GM12874 (cell line): ENCODE measurements at regions not wholly inside any gene's neighbourhood (a gene's known extent, or its start where the extent isn't known, plus 50 kb on each side); places are given as distances from the start of the nearest gene placed in this dataset.

Source experiments
- TF ChIP-seq, protein P1 (sequence below): IDR thresholded peaks from 2 replicates; pipeline ENCODE4 v1.5.1; 2011; ENCODE audit warnings: low read depth, mild to moderate bottlenecking, control low read depth, low read length, moderate library complexity; ENCODE audit not compliant: insufficient read depth

DNA sequence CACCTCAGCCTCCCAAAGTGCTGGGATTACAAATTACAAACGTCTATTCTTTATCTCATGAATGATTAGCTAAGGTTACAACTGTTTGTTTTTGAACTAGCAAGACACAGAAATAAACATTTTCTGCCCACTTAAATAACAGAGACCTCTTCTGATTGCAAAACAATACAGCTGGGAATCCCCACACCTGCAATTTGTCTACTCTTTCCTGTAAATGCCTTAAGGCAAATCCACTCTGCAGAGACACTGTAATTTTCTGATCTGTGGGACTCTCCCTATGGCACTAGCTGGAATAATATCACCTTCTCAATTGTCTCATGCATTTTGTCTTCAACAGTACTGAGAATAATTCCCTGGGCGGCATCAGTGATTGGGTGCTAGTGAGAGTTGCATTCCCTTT lies 149.3 kb upstream of the FAM3C start:
- TF ChIP-seq, protein P1, sequence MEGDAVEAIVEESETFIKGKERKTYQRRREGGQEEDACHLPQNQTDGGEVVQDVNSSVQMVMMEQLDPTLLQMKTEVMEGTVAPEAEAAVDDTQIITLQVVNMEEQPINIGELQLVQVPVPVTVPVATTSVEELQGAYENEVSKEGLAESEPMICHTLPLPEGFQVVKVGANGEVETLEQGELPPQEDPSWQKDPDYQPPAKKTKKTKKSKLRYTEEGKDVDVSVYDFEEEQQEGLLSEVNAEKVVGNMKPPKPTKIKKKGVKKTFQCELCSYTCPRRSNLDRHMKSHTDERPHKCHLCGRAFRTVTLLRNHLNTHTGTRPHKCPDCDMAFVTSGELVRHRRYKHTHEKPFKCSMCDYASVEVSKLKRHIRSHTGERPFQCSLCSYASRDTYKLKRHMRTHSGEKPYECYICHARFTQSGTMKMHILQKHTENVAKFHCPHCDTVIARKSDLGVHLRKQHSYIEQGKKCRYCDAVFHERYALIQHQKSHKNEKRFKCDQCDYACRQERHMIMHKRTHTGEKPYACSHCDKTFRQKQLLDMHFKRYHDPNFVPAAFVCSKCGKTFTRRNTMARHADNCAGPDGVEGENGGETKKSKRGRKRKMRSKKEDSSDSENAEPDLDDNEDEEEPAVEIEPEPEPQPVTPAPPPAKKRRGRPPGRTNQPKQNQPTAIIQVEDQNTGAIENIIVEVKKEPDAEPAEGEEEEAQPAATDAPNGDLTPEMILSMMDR = no peak

DNA sequence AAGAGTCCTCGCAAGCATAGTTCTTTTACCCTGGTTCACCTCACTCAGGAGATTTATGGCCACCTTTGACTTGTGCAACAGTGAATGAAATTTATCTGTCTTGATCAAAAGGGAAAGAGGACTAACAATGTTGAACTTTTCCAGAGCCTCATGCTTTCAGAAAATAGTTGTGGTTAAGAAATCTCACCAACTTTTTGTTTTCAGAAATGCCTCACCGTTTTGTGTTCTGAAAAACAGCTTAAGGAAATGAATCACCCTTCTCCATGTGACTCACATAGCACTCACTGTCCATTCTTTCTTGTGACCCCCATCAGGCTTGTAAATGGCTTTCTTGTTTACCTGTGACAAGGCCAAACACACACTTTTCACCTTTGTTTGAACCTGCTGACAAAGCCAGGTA lies 148.6 kb upstream of the FAM3C start:
- TF ChIP-seq, protein P1 = no peak

DNA sequence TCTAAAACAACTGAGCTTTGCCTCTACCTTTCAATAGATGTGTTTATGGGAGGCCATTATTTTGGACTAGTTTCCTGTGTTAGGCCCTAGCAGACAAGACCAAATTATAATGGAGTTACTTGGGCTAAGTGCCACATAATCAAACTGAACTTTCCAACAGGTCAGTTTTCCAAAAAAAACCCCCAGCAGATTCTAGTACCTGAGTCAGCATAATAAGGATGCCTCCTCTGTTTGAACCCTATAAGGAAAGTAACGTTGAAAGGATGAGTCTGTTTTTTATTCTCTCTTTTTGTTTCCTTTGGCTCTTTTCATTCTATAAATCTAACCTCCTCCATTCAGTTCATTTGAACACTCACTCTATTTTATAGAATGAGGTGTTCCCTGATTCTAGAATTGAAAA lies 148.1 kb upstream of the FAM3C start:
- TF ChIP-seq, protein P1 = no peak

DNA sequence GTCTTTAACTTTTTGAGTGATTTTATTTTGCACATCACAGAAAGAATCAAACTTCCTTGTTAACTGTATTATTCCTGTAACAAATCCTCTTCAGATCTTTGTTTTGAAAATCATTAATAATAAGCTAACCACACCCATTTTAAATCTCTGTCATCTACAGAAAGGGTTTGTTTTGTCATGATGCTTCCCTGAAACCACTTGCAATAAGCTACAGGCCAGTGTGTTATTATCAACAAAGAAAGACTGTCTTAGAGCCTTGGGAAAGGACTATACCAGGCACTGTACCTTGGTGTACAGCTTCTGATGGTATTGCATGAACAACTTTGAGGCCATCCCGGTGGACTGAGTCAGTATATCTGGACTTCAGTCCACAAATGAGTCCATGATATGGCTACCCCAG lies 145.3 kb upstream of the FAM3C start:
- TF ChIP-seq, protein P1 = no peak

DNA sequence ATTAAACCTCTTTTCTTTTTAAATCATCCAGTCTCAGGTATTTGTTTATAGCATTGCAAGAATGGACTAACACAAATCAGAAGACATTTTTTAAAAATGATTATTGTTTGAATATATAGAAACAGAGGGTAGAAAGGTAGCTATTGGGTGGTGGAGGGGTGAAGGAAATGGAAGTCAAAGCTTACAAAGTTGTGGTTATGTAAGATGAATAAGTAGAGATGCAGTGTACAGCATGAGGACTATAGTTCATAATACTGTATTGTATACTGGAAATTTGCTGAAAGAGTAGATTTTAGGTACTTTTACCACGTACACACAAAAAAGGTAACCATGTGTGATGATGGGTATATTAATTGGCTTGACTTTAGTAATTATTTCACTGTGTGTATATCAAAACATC lies 144.0 kb upstream of the FAM3C start:
- TF ChIP-seq, protein P1 = no peak

DNA sequence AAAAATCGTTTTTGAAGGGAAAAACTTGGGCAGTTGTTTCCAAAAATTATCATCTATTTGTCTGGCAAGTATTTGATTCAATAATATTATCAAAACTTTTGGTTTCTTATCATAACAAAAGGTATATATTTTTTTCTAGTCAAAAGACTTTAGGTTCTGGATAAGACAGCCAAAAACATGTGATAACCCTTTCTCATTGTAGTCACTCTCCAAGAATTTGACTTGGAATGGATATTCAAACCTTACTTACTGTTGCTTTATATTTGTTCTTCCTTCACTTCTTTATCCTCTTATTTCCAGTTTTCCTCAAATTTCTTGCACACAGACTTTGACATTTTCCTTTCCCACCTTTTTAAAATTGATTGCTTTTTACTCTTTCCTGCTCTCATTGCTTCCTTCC lies 140.9 kb upstream of the FAM3C start:
- TF ChIP-seq, protein P1 = no peak

DNA sequence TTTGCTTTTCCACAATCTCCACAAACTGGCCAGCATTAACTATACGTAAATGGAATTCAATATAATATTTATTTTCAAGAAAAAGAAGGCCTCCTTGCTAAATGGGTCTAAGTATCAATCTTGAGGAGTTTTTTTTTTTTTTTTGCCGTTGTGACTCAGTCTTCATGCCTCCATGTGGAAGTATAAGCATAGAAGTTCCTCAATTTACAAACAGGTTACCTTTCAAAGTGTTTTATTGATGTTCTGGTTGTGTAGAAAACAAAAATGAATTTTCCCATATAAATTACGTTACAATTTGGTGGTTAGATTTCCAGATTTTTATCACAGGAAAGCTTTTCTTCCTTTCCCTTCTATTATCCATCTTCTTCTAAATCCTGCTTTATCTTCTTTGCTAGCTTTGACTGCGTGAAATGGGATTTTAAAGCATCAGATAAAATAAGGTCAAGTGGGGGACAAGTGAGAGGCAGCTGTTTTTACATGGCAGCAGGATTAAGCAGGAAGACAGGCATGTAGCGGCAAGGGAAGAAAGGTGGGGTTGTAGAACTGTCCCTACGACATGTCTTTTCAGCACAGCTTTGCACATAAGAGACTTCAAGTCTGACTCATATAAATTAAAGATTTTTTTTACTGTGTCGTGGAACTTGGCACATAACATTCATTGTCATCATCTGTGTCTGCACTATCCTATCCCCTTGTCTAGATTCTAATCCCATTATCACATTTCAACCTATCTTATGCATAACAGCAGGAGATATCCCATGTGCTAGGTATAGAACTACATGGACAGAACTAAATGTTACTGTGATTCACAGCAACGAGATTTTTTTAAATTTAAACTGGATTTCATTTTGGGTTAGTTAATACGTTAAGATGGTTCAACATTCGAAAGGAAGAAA lies 135.3 kb upstream of the FAM3C start:
- TF ChIP-seq, protein P1 = no peak
